ENCODE measurements at regions not wholly inside any gene's neighbourhood (a gene's known extent, or its start where the extent isn't known, plus 50 kb on each side); places are given as distances from the start of the nearest gene placed in this dataset.
"Not testable (repeated sequence)": the region's sequence is repeated elsewhere in the genome, so short reads cannot be mapped to it uniquely, and the experiment has no call there.

DNA sequence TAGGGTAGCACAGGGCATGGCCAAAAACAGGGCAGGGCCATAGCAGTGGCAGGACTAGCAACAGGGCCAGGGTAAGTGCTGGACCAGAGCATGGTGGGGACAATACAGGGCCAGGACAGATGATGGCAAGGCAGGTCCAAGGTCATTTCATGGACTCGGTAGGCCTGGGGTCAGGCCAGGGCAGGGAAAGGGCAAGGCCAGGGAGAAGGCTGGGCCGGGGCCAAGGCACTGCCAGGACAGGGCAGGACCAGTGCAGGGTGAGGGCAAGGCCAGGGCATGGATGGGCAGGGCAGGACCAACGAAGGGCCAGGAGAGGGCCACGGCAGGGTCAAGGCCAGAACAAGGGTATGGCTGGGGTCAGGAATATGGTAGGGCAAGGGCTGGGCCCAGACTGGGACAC, 407.6 kb downstream of the ZNF33B start:
- ATAC-seq (ENCODE audit: insufficient read depth, low read depth); H4K20me1 ChIP-seq (ENCODE audit: insufficient read depth, low read length); H3K9ac ChIP-seq (ENCODE audit: low read depth, low read length); DNase-seq; H3K36me3 ChIP-seq (ENCODE audit: insufficient read depth, low read length); H2AFZ ChIP-seq (ENCODE audit: low read depth, low read length); H3K27me3 ChIP-seq (ENCODE audit: insufficient read depth, low read length, poor library complexity); H3K4me1 ChIP-seq (ENCODE audit: insufficient read depth, low read length); H3K27ac ChIP-seq (ENCODE audit: low read length); H3K79me2 ChIP-seq (ENCODE audit: insufficient read depth, low read length); H3K4me2 ChIP-seq (ENCODE audit: insufficient read depth, low read length); H3K4me3 ChIP-seq (ENCODE audit: low read depth in 1 of 2, low read length in 2 of 2): not testable (repeated sequence)
- H3K9me3 ChIP-seq (ENCODE audit: insufficient read depth, low read length, severe bottlenecking): peaks cover 13% of the 10 kb centered on the region

DNA sequence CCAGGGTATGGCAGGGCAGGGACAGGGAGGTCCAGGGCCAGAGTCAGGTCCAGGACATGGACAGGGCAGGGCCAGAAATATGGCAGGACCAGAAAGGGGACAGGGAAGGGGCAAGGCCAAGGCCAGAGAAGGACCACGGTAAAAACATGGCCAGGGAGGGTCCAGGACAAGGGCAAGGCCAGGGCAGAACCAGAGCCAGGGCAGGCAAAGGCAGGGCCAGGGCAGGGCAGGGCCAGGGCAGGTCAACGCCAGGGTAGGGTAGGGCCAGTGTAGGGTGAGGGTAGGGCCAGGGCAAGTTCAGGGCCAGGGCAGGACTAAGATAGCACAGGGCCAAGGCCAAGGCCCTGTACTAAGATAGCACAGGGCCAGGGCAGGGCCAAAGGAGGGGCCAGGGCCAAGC, 408.3 kb downstream of the ZNF33B start:
- H3K4me3 ChIP-seq (ENCODE audit: low read depth in 1 of 2, low read length in 2 of 2); H3K27ac ChIP-seq (ENCODE audit: low read length); H3K27me3 ChIP-seq (ENCODE audit: insufficient read depth, low read length, poor library complexity); H3K9me3 ChIP-seq (ENCODE audit: insufficient read depth, low read length, severe bottlenecking); H3K9ac ChIP-seq (ENCODE audit: low read depth, low read length); H3K4me2 ChIP-seq (ENCODE audit: insufficient read depth, low read length); H4K20me1 ChIP-seq (ENCODE audit: insufficient read depth, low read length); DNase-seq; H3K36me3 ChIP-seq (ENCODE audit: insufficient read depth, low read length); H2AFZ ChIP-seq (ENCODE audit: low read depth, low read length); H3K79me2 ChIP-seq (ENCODE audit: insufficient read depth, low read length); H3K4me1 ChIP-seq (ENCODE audit: insufficient read depth, low read length); ATAC-seq (ENCODE audit: insufficient read depth, low read depth): not testable (repeated sequence)

DNA sequence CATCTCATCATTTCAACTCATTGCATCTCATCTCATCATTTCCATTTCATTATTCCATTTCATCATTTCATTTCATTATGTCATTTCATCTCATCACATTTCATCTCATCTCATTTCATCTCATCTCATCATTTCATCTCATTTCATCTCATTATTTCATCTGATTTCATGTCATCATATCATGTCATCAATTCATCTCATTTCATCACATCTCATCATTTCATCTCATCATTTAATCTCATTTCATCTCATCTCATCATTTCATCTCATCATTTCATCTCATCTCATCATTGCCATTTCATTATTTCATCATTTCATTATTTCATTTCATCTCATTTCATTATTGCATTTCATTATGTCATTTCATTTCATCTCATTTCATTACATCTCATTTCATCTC, 410.5 kb downstream of the ZNF33B start:
- H3K9ac ChIP-seq (ENCODE audit: low read depth, low read length); H3K27ac ChIP-seq (ENCODE audit: low read length); H3K36me3 ChIP-seq (ENCODE audit: insufficient read depth, low read length); H3K4me2 ChIP-seq (ENCODE audit: insufficient read depth, low read length); H2AFZ ChIP-seq (ENCODE audit: low read depth, low read length); ATAC-seq (ENCODE audit: insufficient read depth, low read depth); H3K27me3 ChIP-seq (ENCODE audit: insufficient read depth, low read length, poor library complexity); H3K4me1 ChIP-seq (ENCODE audit: insufficient read depth, low read length); H3K79me2 ChIP-seq (ENCODE audit: insufficient read depth, low read length); H3K4me3 ChIP-seq (ENCODE audit: low read depth in 1 of 2, low read length in 2 of 2); H3K9me3 ChIP-seq (ENCODE audit: insufficient read depth, low read length, severe bottlenecking); H4K20me1 ChIP-seq (ENCODE audit: insufficient read depth, low read length); DNase-seq: not testable (repeated sequence)

DNA sequence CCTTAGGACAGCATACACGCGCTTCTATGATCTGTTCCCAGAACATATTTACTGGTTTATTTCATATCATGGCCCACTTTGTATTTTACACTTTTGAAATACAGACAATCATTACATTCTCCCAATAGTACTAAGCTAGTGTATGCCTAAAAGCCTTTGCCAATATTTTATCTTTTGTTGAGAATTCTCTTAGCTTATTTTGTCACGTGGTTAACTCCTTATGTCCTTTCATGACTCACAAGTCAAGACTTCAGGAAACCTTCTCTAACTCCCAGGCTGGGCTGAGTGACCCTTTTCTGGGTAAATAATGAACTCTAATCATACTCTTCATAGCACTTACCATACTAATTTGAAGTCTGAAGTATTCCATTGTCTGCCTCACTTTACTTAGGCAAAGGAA, 444.8 kb downstream of the ZNF33B start:
- H3K27ac ChIP-seq (ENCODE audit: low read length); H3K9me3 ChIP-seq (ENCODE audit: insufficient read depth, low read length, severe bottlenecking); H3K4me1 ChIP-seq (ENCODE audit: insufficient read depth, low read length); H3K79me2 ChIP-seq (ENCODE audit: insufficient read depth, low read length); H4K20me1 ChIP-seq (ENCODE audit: insufficient read depth, low read length); H3K36me3 ChIP-seq (ENCODE audit: insufficient read depth, low read length); H3K4me3 ChIP-seq (ENCODE audit: low read depth in 1 of 2, low read length in 2 of 2); H2AFZ ChIP-seq (ENCODE audit: low read depth, low read length); H3K4me2 ChIP-seq (ENCODE audit: insufficient read depth, low read length); H3K27me3 ChIP-seq (ENCODE audit: insufficient read depth, low read length, poor library complexity); ATAC-seq (ENCODE audit: insufficient read depth, low read depth); DNase-seq; H3K9ac ChIP-seq (ENCODE audit: low read depth, low read length): not testable (repeated sequence)

DNA sequence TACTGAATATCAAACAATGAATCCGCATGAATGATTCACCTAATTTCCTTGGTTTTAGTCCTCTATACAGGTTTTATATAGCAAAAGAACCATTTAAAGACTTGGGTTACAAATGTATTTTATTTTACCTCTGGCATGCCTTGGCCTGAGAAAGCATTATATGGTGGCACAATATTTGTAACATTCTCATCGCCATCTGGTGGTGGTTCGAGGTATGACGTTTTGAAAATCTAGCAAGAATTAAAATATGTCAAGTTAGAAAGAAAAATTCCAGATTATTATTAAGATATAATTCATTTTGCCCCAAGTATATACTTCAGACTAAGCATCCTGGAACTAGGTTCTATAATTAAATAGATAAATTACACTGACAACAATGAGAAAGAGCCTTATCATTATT, 445.9 kb downstream of the ZNF33B start:
- not testable (repeated sequence) for ATAC-seq (ENCODE audit: insufficient read depth, low read depth)

DNA sequence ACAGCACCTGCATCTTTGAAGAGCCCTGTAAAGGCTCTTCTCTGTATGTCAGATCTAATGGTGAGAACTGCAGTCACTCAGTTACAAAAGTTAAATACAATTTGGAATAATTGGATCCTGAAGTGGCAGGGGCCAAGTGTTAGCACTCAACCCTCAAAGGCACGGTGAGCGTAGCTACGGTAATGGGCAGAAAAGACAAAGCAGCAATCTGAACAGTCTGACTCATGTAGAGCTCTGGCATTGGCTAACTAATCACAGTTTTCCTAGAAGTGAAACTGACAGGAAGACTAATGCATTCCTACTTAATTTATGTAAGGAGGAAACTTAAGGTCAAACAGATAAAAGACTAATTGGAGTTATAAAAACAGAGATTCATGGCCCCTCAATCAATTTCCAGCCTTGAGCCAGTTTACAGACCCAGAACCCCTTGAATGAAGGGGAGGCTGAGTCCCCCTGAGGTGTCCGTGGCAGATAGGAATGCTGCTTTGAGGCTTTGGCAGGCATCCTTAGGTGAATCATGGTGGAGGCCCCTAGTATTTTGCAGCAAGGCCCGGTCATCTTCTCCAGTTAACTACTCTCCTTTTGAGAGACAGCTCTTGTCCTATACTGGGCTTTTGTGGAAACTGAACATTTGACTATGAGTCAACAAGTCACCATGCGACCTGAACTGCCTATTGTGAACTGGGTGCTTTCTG, 450.7 kb downstream of the ZNF33B start:
- not testable (repeated sequence) for H3K27me3 ChIP-seq (ENCODE audit: insufficient read depth, low read length, poor library complexity); H3K9ac ChIP-seq (ENCODE audit: low read depth, low read length); H3K4me2 ChIP-seq (ENCODE audit: insufficient read depth, low read length); H3K36me3 ChIP-seq (ENCODE audit: insufficient read depth, low read length); H3K9me3 ChIP-seq (ENCODE audit: insufficient read depth, low read length, severe bottlenecking); H3K79me2 ChIP-seq (ENCODE audit: insufficient read depth, low read length); ATAC-seq (ENCODE audit: insufficient read depth, low read depth); H4K20me1 ChIP-seq (ENCODE audit: insufficient read depth, low read length); DNase-seq; H3K4me1 ChIP-seq (ENCODE audit: insufficient read depth, low read length); H3K27ac ChIP-seq (ENCODE audit: low read length); H3K4me3 ChIP-seq (ENCODE audit: low read depth in 1 of 2, low read length in 2 of 2); H2AFZ ChIP-seq (ENCODE audit: low read depth, low read length)

More for the DNA sequence above, 445.9 kb downstream of the ZNF33B start:
- H3K36me3 ChIP-seq (ENCODE audit: insufficient read depth, low read length); H3K4me2 ChIP-seq (ENCODE audit: insufficient read depth, low read length); H3K27ac ChIP-seq (ENCODE audit: low read length); H3K4me1 ChIP-seq (ENCODE audit: insufficient read depth, low read length); H3K4me3 ChIP-seq (ENCODE audit: low read depth in 1 of 2, low read length in 2 of 2); H3K27me3 ChIP-seq (ENCODE audit: insufficient read depth, low read length, poor library complexity); H4K20me1 ChIP-seq (ENCODE audit: insufficient read depth, low read length); H2AFZ ChIP-seq (ENCODE audit: low read depth, low read length); H3K9ac ChIP-seq (ENCODE audit: low read depth, low read length); H3K79me2 ChIP-seq (ENCODE audit: insufficient read depth, low read length); H3K9me3 ChIP-seq (ENCODE audit: insufficient read depth, low read length, severe bottlenecking): not testable (repeated sequence)
- TF ChIP-seq, protein P1, sequence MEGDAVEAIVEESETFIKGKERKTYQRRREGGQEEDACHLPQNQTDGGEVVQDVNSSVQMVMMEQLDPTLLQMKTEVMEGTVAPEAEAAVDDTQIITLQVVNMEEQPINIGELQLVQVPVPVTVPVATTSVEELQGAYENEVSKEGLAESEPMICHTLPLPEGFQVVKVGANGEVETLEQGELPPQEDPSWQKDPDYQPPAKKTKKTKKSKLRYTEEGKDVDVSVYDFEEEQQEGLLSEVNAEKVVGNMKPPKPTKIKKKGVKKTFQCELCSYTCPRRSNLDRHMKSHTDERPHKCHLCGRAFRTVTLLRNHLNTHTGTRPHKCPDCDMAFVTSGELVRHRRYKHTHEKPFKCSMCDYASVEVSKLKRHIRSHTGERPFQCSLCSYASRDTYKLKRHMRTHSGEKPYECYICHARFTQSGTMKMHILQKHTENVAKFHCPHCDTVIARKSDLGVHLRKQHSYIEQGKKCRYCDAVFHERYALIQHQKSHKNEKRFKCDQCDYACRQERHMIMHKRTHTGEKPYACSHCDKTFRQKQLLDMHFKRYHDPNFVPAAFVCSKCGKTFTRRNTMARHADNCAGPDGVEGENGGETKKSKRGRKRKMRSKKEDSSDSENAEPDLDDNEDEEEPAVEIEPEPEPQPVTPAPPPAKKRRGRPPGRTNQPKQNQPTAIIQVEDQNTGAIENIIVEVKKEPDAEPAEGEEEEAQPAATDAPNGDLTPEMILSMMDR (IDR thresholded peaks at IDR 0.05; ENCODE audit: borderline replicate concordance, extremely low read depth, low read length, poor library complexity, severe bottlenecking): peak; percentile 56
- DNase-seq: peak; percentile 28

All from DND-41 (cell line).